Muscle of back (tissue), 3 donors: ENCODE measurements at regions not wholly inside any gene's neighbourhood (a gene's known extent, or its start where the extent isn't known, plus 50 kb on each side); places are given as distances from the start of the nearest gene placed in this dataset.

ENCODE experiments used
- DNase-seq, 3 donors: peaks; one replicate each; pipeline versions ENCODE4 v3.0.0 to v3.0.0-alpha.2; 2013

DNA sequence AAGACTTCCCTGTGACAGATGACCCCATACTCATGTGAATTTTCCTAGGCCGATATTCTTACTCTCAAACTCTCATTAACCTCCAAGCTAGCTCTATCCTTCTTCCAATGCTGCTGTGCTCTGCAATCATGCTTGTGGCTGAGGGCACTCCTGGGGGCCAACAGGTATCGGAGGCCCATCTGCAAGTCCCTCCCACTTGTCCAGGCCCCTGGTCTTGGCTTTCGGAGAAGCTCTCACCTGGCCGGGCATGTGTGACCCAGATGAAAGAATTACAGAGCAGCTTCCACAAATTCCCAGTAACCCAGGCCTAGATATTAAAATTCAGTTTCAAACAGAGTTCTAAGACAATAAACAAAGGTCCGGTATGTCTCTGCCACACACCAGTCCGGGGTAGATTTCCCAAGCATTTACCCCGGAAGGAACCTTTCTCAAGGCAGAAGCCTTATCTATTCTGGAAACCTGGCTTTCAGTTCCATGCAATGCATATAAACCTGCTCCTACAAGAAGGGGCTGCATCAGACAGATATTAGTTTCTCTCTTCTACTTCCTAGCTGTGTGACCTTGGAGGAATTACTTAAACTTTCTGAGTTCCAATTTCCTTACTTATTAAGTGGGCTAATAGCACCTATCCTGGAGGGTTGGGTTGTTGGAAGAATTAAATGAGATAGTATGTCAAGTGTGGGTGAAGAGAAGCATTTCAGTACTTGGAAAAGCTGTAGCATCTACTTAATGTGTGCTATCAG lies 270.8 kb downstream of the PTTG2 start:
- no peak for DNase-seq

DNA sequence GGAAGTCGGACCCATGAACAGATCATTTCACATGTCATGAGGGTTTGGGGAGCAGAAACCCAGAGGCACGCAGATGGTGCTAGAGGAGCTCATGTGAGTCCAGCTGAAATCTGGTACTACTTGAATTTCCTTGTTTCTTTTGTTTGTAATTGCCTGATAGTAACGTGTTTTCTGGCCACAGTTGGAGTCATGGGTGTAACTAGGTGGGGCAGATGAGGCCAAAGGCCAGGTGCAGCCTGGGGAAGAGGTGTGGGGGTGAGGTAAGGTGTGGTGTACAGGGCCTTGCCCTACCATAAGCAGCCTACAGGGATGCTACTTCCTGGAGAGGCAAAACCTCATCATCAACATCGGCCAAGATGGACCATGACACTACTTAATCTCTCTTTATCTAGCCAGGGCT lies 271.4 kb downstream of the PTTG2 start:
- DNase-seq = no peak

DNA sequence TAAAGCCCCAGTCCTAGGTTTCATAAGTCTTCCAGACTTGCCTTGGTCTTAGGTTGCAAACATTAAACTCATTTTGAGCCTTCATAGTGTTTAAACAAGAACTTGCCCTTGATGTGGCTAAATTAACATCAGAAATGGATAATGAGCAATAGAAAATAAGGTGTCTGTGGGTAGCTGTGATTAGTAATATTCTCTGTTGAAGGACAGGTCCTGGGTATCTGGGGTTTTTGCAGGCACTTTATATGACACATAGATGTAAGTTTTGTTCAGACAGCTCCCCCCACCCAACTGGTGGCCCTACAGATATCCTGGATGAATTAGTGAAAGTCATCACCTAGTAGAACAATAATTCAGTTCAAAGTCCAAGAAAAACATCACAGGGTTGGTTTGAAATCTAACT lies 272.5 kb downstream of the PTTG2 start:
- DNase-seq = no peak

DNA sequence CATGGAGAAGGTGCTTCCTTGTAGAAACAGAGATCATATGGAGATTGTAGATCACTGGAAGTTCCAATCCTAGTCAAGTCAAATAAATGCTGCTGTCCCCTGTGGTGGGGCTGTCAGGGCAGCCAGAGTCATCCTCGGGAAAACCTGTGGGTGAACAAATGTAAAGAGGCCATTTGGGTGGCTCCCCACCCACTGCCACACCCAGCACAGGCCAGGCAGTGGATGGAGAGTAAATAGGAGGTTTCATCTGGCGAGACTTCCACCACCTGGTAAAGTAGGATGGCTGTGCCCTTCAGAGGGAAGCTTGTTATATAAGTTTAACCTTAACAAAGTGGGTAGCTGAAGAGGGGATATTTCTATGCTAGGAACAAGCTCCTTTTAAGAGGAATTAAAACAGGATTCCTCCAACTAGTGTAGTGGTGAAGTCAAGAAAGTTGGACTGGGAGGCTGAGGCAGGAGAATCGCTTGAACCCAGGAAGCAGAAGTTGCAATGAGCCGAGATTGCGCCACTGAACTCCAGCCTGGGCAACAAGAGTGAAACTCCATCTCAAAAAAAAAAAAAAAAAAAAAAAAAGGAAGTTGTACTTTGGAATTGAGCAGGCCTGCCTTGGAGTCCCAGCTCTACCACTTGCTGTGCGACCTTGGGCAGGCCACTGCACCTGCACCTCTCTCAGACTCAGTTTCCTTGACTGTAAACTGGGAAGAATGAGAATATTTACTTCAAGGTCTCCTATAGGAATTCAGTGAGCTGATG lies 273.7 kb downstream of the PTTG2 start:
- no peak for DNase-seq

DNA sequence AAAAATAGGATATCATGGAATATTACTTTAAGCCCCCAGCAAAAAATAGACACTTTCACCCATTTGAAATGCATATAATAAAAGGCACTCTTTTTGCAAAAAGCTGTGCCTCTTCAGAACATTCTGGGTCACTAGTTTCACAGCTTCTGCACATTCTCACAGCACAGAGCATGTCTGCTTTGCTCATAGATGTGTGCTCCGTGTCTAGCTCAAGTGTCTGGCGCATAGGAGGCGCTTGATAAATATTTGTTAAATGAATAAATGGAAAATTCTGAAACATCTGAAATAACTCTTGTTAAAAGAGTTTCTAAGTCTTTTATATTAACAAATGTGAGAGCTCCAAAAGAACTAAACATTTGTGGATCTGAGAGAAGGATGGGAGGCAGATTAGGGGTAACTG lies 275.2 kb downstream of the PTTG2 start:
- no peak for DNase-seq

DNA sequence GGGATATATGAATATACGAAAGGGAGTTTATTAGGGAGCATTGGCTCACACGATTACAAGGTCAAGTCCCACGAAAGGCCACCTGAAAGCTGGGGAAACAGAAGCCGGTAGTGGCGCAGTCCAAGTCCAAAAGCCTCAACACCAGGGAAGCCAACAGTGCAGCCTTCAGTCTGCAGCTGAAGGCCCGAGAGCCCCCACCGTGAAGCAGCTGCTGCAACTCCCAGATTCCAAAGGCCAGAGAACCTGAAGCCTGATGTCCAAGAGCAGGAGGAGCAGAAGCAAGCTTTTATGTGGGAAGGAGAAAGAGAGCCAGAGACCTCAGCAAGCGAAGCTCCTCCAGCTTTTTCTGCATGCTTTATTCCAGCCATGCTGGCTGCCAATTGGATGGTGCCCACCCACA lies 275.8 kb downstream of the PTTG2 start:
- DNase-seq = peak; percentile 14 to 49 (median 22)

DNA sequence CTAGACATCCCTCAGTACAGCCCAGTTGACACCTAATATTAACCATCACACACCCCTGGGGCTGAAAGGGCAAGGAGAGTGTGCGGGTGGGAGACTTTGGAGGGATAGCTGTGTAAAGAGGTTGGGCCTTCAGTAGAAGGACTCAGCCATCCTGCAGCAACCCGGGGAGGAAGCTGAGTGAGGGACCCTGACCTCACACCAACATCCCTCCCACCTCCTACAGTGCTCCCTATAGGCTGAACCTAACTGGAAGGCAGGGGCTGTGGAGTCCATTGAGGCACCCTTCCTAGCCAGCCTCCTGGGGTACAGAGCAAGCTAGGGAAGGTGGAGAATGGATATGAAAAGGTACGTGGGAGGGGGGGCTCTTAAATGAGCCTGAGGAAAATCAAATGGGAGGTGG lies 276.3 kb downstream of the PTTG2 start:
- DNase-seq = no peak

DNA sequence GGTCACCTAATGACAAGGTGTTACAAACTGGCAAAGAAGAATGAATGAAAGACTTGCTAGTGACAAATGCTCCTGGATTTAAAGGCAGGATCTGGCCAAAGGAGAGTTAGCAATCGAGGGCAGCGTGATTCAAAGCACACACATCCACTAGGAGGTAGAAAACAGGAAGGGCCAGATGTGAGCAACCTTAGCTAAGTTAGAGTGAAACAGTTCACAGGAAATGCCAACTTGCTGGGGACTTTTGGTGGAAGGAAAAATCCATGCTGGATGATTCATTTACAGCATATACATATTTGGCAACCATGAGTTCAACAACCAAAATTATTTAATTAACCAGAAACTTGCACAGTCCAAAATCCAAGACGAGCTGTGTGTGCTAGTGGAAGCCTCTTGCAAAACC lies 276.9 kb downstream of the PTTG2 start:
- peak in 1 of 3 donors; percentile 23 for DNase-seq

DNA sequence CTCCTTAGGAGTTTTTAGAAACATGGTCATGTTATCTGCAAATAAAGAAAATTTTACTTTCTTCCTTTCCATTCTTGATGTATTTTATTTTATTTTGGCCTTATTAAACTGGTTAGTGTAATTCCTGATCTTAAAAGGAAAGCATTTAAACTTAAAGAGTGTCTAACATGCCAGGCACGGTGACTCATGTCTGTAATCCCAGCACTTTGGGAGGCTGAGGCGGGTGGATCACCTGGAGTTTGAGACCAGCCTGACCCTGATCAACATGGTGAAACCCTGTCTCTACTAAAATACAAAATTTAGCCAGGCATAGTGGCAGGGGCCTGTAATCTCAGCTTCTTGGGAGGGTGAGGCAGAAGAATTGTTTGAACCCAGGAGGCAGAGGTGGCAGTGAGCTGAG lies 281.3 kb downstream of the PTTG2 start:
- no peak for DNase-seq

DNA sequence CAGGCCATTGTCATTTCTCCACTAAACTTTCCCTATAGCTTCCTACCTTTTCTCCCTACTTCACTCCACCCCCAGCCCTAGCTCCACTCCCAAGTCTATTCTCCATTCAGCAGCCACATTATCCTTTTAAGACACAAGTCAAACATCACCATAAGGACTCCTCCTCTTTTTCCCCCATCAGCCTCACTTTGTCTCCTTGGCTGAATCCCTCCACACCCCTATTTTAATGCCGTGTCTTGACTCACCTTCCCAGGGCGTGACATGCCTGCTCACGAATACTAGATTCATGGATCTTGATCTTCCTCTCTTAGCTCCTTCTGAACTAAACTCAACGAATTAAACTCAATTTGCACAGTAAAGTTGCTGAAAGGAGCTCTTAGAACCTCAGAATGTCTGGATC lies 281.9 kb downstream of the PTTG2 start:
- DNase-seq = no peak

DNA sequence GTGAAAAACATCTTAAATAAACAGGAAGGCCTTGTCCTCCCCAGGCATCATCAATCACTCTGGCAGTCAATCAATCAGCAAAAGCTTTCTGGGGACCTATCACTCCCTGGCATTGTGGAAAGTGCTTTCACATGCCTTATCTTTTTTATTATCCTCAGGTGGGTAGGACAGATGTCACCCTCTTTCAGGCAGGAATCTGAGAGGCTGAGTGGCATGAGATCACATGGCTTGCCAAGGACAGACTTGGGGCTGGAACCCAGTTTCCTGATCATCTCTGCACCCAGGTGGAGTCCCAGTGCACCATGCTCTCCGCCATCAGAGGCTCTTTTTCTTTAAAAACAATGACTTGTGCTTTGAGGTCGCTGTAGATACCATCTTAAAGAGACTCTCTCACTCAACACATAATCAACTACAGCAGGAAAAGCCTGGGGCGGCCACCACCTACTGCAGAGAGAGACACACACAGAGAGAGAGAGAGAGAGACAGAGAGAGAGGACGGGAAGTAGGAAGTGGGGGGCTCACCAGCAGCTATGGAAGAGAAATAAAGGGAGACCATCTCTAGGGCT lies 282.7 kb downstream of the PTTG2 start:
- no peak for DNase-seq

DNA sequence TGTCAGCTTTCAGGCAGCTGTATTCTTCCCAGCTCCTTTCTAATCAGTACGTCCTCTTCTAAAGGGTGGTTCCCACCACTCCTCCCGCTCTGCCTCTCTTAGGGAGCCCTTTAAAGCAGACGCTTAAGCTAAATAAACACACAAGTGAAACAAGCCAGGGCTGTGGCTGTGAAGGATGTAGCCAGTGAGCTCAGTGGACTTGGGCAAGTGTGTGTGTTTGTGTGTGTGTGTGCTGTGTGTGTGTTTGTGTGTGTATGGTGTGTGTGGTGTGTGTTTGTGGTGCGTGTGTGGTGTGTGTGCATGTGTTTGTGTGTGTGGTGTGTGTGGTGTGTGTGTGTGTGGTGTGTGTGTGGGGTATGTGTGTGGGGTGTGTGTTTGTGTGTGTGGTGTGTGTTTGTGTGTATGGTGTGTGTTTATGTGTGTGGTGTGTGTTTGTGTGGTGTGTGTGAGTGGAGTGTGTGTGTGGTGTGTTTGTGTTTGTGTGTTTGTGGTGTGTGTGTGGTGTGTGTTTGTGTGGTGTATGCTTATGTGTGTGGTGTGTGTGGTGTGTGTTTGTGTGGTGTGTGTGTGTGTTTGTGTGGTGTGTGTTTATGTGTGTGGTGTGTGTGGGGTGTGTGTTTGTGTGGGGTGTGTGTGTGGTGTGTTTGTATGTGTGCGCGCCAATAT lies 283.3 kb downstream of the PTTG2 start:
- DNase-seq = no peak

DNA sequence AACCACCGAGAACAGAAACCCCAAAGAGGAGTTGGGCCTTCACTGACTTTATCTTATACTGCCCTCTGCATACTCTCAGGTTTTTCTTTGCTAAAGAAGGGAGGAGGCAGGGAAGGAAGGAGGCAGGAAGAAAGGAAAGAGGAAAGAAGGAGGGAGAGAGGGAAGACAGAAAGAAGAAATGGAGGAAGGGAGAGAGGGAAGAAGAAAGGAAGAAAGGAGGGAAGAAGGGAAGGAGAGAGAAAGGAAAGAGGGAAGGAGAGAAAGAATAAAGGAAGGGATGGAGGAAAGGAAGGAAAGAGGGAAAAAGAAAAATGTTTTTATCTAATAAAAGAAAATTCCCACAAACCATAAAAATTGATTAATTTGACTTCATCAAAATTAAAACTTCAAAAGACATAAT lies 294.6 kb downstream of the PTTG2 start:
- DNase-seq = no peak

DNA sequence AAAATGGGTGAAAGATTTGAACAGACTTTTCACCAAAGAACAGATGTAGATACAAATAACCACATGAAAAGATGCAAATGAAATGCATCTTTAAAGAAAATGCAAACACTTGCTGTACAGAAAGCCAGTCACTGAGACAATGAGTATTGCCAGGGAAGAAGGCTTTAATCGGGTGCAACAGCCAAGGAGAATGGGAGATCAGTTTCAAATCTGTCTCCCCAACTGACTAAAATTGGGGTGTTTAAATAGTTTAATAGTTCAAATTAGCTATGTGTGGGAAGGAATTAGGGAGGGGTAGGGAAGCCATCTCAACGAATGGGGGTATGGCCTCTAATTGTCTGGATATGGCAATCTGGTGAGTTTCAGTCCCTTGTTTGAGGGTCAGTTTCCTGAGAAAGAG lies 295.4 kb downstream of the PTTG2 start:
- no peak for DNase-seq

DNA sequence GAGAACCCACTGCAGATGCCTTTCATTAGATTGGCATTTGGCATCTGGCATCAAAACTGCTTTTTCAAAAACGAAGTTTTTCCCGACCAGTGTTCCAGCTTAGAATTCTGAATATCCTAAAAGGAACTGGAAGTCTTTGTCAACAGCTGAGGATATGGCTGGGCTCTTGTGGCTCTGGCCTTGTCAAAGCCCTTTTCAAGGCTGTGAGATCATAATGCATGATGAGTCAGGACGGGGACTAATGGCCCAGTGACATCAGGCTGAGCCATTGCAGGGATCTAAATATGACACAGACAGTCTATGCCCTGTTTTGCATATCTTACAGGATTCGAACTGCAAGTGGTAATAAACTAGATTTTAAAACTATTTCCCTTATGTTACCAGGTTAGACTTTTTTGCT lies 306.4 kb downstream of the PTTG2 start:
- DNase-seq = peak; percentile 16 to 33 (median 20)

DNA sequence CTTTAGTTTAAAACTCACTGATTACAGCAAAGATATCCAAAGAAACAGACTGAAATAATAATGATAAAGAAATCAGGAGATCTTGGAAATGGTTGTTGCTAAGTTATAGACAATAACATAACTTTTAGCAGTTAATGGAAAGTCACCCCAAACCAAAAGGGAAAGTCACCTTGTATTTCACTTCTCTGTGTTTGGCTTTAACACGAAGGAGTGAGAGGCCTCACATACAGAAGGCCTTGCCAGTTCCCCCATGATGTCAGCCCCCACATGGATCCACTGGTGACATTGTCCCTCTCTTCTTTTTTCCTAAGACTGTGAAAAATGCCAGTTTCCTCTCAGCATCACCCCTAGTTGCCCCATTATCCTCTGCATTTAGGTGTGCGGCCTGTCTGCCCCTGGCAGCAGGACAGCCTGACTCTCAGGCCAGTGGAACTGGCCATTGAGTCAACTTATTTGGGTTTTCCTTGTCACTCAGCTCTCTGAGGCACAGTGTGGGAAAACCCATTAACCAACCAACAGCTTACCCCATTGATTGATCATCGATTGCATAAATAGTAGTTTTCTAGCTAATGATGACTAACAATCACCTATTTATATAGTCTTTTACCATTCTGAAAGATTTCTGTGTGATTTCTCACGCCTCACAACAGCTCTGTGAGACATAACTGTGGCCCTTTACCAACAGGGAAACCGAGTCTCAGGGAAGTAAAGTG lies 308.1 kb downstream of the PTTG2 start:
- no peak for DNase-seq

DNA sequence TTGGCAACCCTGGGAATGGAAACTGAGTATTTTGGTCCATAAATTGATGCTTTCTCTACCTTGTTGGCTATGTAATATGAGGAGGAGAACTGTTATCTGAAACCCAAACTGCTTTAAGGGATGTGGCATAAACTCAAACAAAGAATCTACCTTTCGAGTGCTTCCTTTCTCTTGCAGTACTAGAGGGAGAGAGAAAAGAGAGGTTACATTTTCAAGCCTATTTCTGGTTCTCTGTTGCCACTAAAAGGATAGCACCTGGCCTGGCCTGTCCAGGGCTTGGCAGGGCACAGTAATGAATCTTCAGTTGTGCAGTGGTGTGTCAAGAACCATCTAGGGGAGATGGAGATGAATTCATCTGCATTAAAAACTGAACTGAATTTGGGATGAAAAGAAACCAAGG lies 308.6 kb downstream of the PTTG2 start:
- DNase-seq = no peak

DNA sequence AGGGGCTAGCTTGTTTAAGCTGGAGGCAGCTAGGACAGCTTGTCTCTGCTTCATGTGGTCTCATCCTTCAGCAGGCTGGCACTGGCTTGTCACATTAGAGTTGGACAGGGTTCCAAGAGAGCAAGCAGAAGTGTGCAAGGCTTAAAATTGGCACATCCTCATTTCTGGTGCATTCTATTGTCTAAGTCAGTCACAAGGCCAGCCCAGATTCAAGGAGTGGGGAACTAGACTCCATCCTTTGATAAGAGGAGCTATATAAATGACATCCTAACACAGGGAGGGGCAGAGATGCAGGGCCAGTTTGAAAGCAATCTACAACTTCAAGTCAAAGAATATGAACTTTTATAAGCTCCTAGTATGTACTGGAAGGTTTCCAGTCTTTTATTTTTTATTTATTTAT lies 313.2 kb downstream of the PTTG2 start:
- DNase-seq = no peak

DNA sequence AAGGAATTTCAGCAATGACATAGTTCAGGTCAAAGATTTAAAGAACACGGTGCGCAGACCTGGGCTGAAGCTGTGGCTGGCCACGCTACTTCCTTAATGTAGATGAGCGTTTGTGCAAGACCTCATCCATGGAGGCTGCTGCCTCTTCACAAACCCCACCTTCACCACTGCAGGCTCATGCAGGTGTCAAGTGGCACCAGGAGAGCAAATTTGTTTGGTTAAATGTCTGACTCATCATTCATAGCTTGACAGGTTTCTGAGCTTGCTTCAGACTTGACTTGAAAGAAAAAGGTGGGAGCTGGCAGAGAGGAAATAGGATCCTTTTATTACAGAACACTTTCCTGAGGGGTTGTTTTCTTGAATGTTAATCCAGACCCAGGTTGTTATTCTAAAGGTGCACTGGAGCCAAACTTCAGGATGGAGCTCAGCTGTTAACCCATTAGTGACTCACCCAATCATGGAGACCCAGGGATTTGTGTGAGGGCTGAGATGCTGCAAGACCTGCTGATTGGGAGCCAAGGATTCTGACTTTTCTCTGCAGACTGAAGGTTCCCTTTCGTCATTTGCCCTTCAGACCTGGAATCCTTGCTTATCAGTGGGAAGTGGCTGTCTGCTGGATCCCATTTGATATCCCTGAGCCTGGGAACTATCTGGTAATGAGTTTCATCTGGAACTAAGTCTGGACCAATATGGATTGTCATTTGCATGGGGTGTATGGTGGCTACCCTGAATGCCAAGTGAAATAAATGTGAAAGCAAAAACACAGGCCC lies 315.3 kb downstream of the PTTG2 start:
- no peak for DNase-seq

DNA sequence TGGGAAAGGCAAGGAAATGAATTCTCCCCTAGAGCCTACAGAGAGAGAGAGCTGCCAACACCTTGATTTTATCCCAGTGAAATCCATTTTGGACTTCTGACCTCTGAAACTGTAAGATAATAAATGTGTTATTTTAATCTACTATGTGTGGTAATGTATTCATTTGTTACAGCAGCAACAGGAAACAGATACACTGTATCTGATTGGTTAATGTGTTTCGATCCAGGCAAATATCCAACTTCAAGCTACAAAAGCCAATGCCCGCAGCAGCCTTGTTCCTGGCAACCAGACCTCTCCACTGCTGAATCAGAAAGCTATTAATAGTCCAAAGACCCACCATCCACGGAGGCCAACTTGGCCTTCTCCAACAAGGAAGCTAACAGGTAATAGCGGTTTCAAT lies 318.1 kb downstream of the PTTG2 start:
- DNase-seq = no peak

DNA sequence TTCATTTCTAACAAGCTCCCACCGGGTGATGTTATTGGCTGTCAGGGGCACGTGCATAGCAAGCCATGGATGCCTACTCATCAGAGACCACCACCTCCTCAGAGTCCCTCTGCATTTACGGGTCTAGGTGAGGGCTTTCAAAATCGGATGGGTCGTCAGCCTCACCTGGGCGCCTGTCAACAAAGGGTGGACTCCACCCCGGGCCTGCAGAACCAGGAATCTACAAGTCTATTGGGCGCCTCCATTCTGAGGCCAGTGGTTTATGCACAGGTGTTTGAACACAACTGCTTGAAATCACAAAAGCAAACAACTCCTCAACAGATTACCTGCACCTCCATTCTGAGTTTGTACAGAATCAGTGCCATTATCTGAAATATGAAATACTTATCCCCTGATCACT lies 318.9 kb downstream of the PTTG2 start:
- no peak for DNase-seq
